ENCODE measurements at regions not wholly inside any gene's neighbourhood (a gene's known extent, or its start where the extent isn't known, plus 50 kb on each side); places are given as distances from the start of the nearest gene placed in this dataset.

GRCh38 chr12:28961948-28962384, 187.1 kb upstream of the FAR2 start:
- POLR2A ChIA-PET = no interaction called here
- H3K4me1 Mint-ChIP-seq = no peaks in the 10 kb centered on the region
- H3K27me3 Mint-ChIP-seq = peaks cover 11% of the 10 kb centered on the region
- no peak overlapping the region for H3K27ac Mint-ChIP-seq
- no peak for DNase-seq
- H3K36me3 Mint-ChIP-seq (ENCODE audit: low read depth) = no peaks in the 10 kb centered on the region
- no peaks in the 10 kb centered on the region for H3K9me3 Mint-ChIP-seq
- no peak overlapping the region for H3K4me3 Mint-ChIP-seq
- CTCF ChIA-PET = no interaction called here

DNA sequence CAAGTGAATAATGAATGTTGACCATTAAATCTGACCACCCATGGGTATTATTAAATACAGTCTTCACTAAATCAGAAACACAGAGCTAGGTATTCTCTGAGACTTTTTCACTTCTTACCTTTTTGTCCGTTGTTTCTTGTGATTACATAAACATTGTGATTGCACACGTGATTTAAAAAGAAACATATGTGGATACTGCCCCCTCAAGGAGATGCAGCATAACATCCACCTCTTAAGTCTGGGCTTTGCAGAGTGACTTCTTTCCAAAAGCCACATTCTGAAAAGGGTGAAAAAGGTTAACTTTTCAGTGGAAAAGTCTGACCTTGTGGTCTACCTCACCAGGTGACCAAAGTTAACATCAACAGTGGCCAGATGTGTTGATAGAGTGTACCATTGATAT, 185.5 kb upstream of the FAR2 start:
- H3K36me3 Mint-ChIP-seq (ENCODE audit: low read depth) = no peaks in the 10 kb centered on the region
- ChIA-PET POLR2A (no interaction called here), CTCF (no interaction called here)
- peaks cover 11% of the 10 kb centered on the region for H3K27me3 Mint-ChIP-seq
- no peaks in the 10 kb centered on the region for H3K4me1 Mint-ChIP-seq
- no peak for DNase-seq
- H3K27ac Mint-ChIP-seq = no peak overlapping the region
- H3K4me3 Mint-ChIP-seq = no peak overlapping the region
- H3K9me3 Mint-ChIP-seq = no peaks in the 10 kb centered on the region

GRCh38 chr12:28966046-28966780, 182.9 kb upstream of the FAR2 start:
- Mint-ChIP-seq H3K4me1 (no peaks in the 10 kb centered on the region), H3K4me3 (no peak overlapping the region), H3K27ac (no peak overlapping the region), H3K27me3 (peaks cover 5% of the 10 kb centered on the region), H3K36me3 (ENCODE audit: low read depth) (no peaks in the 10 kb centered on the region), H3K9me3 (no peaks in the 10 kb centered on the region)
- no peak for DNase-seq
- POLR2A ChIA-PET = no interaction called here
- CTCF ChIA-PET = no interaction called here

DNA sequence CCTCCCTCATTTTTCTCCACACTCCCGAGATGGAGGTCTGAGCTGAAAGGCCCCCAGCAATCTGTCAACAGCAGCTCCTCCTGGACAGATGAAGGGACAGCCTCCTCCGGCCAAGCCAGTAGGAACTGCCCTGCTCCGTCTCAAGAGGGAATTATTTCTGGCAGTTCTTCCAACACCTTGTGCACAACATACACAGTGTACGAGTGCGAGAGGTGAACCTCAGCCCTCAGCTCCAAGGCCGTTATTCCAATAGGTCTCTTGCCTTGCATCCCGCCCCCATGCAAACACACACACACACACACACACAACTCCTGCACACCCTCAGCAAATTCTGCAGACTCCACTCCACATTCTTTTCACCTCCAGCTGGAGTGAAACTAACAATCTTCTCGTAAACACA, 181.7 kb upstream of the FAR2 start:
- ChIA-PET POLR2A (no interaction called here), CTCF (no interaction called here)
- Mint-ChIP-seq H3K36me3 (ENCODE audit: low read depth) (no peaks in the 10 kb centered on the region), H3K4me3 (no peak overlapping the region), H3K27me3 (peaks cover 5% of the 10 kb centered on the region), H3K9me3 (no peaks in the 10 kb centered on the region), H3K4me1 (no peaks in the 10 kb centered on the region), H3K27ac (no peak overlapping the region)
- DNase-seq = no peak

DNA sequence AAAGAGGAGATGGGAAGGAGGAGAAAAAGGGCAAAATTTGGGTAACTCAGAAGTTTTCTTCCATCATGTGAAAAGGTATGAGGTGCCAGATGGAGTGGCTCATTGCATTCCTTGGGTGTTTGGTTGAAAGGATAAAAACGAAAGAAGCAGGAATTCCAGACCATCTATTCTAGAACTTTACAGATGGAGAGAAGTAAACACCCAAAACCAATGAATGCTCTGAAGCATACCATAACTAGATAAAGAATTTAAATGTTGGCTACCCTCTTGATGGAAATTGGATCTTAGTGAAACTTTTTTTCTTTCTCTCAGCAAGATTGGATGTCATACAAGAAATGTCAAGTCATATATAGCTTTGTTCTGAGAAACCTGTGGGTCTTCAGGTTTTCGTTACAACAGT, 175.6 kb upstream of the FAR2 start:
- Mint-ChIP-seq H3K4me1 (no peaks in the 10 kb centered on the region), H3K36me3 (ENCODE audit: low read depth) (no peaks in the 10 kb centered on the region), H3K4me3 (no peak overlapping the region), H3K27ac (no peak overlapping the region), H3K9me3 (no peaks in the 10 kb centered on the region), H3K27me3 (peaks cover 5% of the 10 kb centered on the region)
- ChIA-PET CTCF (no interaction called here), POLR2A (no interaction called here)
- DNase-seq = no peak

- no peak for DNase-seq
- no peak overlapping the region for H3K4me3 Mint-ChIP-seq
- no peaks in the 10 kb centered on the region for H3K9me3 Mint-ChIP-seq
- H3K27me3 Mint-ChIP-seq = peaks cover 5% of the 10 kb centered on the region
- no peaks in the 10 kb centered on the region for H3K4me1 Mint-ChIP-seq
- H3K36me3 Mint-ChIP-seq (ENCODE audit: low read depth) = no peaks in the 10 kb centered on the region
- H3K27ac Mint-ChIP-seq = no peak overlapping the region
- ChIA-PET POLR2A (no interaction called here), CTCF (no interaction called here)
Observed at GRCh38 chr12:28974166-28974565, 174.9 kb upstream of the FAR2 start.

- no peak overlapping the region for H3K27ac Mint-ChIP-seq
- no peaks in the 10 kb centered on the region for H3K4me1 Mint-ChIP-seq
- no peaks in the 10 kb centered on the region for H3K9me3 Mint-ChIP-seq
- no peak overlapping the region for H3K4me3 Mint-ChIP-seq
- no peaks in the 10 kb centered on the region for H3K36me3 Mint-ChIP-seq (ENCODE audit: low read depth)
- ChIA-PET CTCF (no interaction called here), POLR2A (no interaction called here)
- DNase-seq = no peak
- peaks cover 5% of the 10 kb centered on the region for H3K27me3 Mint-ChIP-seq
Observed at GRCh38 chr12:28974883-28975282, 174.2 kb upstream of the FAR2 start.

GRCh38 chr12:28975564-28976340, 173.3 kb upstream of the FAR2 start:
- Mint-ChIP-seq H3K36me3 (ENCODE audit: low read depth) (no peaks in the 10 kb centered on the region), H3K4me1 (no peaks in the 10 kb centered on the region), H3K4me3 (no peak overlapping the region), H3K27ac (no peak overlapping the region), H3K9me3 (no peaks in the 10 kb centered on the region), H3K27me3 (peaks cover 5% of the 10 kb centered on the region)
- ChIA-PET POLR2A (no interaction called here), CTCF (no interaction called here)
- DNase-seq = no peak

DNA sequence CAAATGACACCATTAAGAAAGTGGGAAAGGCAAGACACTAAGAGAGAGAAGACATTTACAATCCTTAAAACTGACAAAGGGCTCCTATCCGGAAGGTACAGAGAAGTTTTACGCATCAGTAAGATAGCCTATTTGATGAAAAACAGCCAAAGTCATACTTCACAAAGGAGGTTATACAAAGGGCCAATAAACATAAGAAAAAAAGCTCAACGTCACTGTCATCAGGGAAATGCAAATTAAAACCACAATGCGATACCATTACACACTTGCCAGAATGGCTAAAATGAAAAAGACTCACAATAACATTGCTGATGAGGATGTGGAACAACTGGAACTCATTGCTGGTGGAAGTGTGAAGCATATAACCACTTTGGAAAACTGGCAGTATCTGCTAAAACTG, 168.6 kb upstream of the FAR2 start:
- DNase-seq = no peak
- CTCF ChIA-PET = no interaction called here
- Mint-ChIP-seq H3K9me3 (no peaks in the 10 kb centered on the region), H3K4me1 (no peaks in the 10 kb centered on the region), H3K36me3 (ENCODE audit: low read depth) (no peaks in the 10 kb centered on the region), H3K27ac (no peak overlapping the region), H3K4me3 (no peak overlapping the region), H3K27me3 (peaks cover 12% of the 10 kb centered on the region)
- POLR2A ChIA-PET = no interaction called here

DNA sequence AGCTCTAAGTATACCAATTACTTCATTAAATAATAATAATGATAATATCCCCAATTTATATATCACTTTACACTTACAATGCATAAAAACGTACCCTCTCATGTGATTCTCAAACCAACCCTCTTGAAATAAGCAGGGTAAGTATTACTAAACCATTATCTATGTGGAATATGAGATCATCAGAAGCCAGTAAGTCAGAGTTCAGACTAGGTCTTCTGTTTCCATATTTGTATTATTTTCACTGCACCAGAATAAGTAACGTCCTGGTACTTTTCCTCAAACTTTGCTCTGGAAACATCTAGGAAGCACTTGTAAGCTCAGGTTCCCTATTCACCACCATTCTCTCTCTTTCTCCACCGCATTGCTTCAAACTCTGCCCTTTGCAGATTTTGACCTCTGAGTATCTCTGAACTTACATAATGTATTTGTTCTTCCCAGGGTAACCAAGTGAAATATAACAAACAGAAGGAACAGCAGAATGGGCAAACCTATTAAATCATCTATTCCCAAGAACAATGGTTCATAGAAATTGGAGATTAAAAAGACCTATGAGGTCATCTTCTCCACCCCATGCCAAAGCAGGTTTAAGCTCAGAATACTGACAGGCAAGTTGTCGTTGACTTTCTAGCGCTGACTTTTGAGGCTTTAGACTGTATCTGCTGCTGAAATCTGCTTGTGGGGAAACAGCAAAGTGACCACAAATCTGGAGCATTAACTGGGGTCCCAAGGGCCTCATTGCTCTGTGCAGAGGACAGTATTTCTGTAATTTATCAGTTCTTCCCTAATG, 161.3 kb upstream of the FAR2 start:
- ChIA-PET CTCF (no interaction called here), POLR2A (no interaction called here)
- H3K4me3 Mint-ChIP-seq = no peak overlapping the region
- peaks cover 16% of the 10 kb centered on the region for H3K27me3 Mint-ChIP-seq
- H3K27ac Mint-ChIP-seq = no peak overlapping the region
- no peaks in the 10 kb centered on the region for H3K36me3 Mint-ChIP-seq (ENCODE audit: low read depth)
- H3K9me3 Mint-ChIP-seq = no peaks in the 10 kb centered on the region
- no peak for DNase-seq
- no peaks in the 10 kb centered on the region for H3K4me1 Mint-ChIP-seq

GRCh38 chr12:28988325-28988704, 160.8 kb upstream of the FAR2 start:
- Mint-ChIP-seq H3K27me3 (peaks cover 15% of the 10 kb centered on the region), H3K36me3 (ENCODE audit: low read depth) (no peaks in the 10 kb centered on the region), H3K4me3 (no peak overlapping the region), H3K27ac (no peak overlapping the region), H3K9me3 (no peaks in the 10 kb centered on the region), H3K4me1 (no peaks in the 10 kb centered on the region)
- no peak for DNase-seq
- ChIA-PET CTCF (no interaction called here), POLR2A (no interaction called here)

GRCh38 chr12:28991626-28992025, 157.5 kb upstream of the FAR2 start:
- H3K9me3 Mint-ChIP-seq = no peaks in the 10 kb centered on the region
- no peak overlapping the region for H3K4me3 Mint-ChIP-seq
- DNase-seq = no peak
- no peaks in the 10 kb centered on the region for H3K36me3 Mint-ChIP-seq (ENCODE audit: low read depth)
- no peak overlapping the region for H3K27ac Mint-ChIP-seq
- ChIA-PET CTCF (no interaction called here), POLR2A (no interaction called here)
- H3K4me1 Mint-ChIP-seq = no peaks in the 10 kb centered on the region
- peaks cover 12% of the 10 kb centered on the region for H3K27me3 Mint-ChIP-seq

DNA sequence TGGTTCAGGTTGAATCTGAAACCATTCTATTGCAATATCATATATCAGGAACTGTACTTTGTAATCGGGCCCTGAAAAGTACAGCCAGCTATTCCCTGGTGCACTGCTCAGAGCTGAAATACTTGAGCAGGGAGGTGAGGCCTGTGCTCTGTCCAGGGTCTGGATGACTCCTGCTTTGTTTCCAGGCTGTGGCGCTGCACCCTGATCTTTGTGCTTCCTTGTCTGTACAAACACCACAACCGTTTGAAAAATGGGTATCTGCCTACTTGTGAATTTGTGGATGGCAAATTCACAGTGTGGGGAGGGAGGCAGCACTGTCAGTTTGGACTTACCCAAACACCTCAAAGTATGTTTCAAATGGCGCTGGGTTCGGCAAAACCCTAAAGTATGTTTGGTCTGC, 155.4 kb upstream of the FAR2 start:
- ChIA-PET POLR2A (no interaction called here), CTCF (no interaction called here)
- H3K4me3 Mint-ChIP-seq = no peak overlapping the region
- no peaks in the 10 kb centered on the region for H3K9me3 Mint-ChIP-seq
- H3K36me3 Mint-ChIP-seq (ENCODE audit: low read depth) = no peaks in the 10 kb centered on the region
- no peak overlapping the region for H3K27ac Mint-ChIP-seq
- DNase-seq = no peak
- H3K4me1 Mint-ChIP-seq = no peaks in the 10 kb centered on the region
- H3K27me3 Mint-ChIP-seq = peaks cover 10% of the 10 kb centered on the region

All from activated CD4-positive, alpha-beta memory T cell treated with anti-CD3 and anti-CD28 coated beads, Interleukin-2, amount 10 ng/mL, durations not matched to agents 7 days and 5 days (primary cell).